Panc1 (cell line): ENCODE measurements at regions not wholly inside any gene's neighbourhood (a gene's known extent, or its start where the extent isn't known, plus 50 kb on each side); places are given as distances from the start of the nearest gene placed in this dataset.

Source experiments
- ATAC-seq: fragments of 200-7000 bp; cut with Tn5 transposase; 2 replicates; pipeline ENCODE4 v1.9.1; 2020; ENCODE audit warnings: mild to moderate bottlenecking, moderate library complexity
- BruUV-seq: library from RNA; stranded (reverse); fragments of 400-500 nt; replicated peaks from 2 replicates; lab custom pipeline; 2021; lab: Mats Ljungman, UMichigan
- CTCF ChIA-PET: fragments of 300-600 bp; sonication (Branson Sonifier 250); formaldehyde crosslinking; loops from one replicate; lab custom pipeline; 2022; ENCODE audit warnings: antibody characterized with exemption; lab: Charles Lee
- POLR2A ChIA-PET: fragments of 300-600 bp; sonication (Branson Sonifier 250); formaldehyde crosslinking; loops from one replicate; lab custom pipeline; 2022; ENCODE audit warnings: antibody characterized with exemption; lab: Charles Lee
- DNase-seq: peaks from one replicate; pipeline ENCODE4 v3.0.0-alpha.2; 2010; ENCODE audit warnings: low read depth, low spot score
- H3K27ac ChIP-seq: 2 replicates; pipeline ENCODE4 v1.5.1; 2011; ENCODE audit warnings: mild to moderate bottlenecking, low read length, inconsistent platforms
- H3K27me3 ChIP-seq: fragments of 200-500 bp; sonication (Bioruptor generic); 2 replicates; pipeline ENCODE4 v1.6.0; 2014; ENCODE audit warnings: low read length, inconsistent platforms; ENCODE audit not compliant: control insufficient read depth, insufficient read depth
- H3K36me3 ChIP-seq: fragments of 200-500 bp; sonication (Bioruptor generic); 2 replicates; pipeline ENCODE4 v1.5.1; 2014; ENCODE audit warnings: inconsistent platforms, mild to moderate bottlenecking, low read length, moderate library complexity; ENCODE audit not compliant: control insufficient read depth, insufficient read depth
- H3K4me1 ChIP-seq: 2 replicates; pipeline ENCODE4 v1.5.1; 2011; ENCODE audit warnings: inconsistent platforms, mild to moderate bottlenecking, low read length, moderate library complexity; ENCODE audit not compliant: control insufficient read depth, insufficient read depth
- H3K4me3 ChIP-seq, 2 experiments: 2 replicates each; pipeline ENCODE4 v1.5.1; 2011 to 2012; ENCODE audit warnings: low read depth in 2 of 2, low read length in 2 of 2, mild to moderate bottlenecking in 2 of 2, inconsistent platforms in 1 of 2, moderate library complexity in 1 of 2
- H3K9me3 ChIP-seq: fragments of 200-500 bp; sonication (Bioruptor generic); 2 replicates; pipeline ENCODE4 v1.5.1; 2014; ENCODE audit warnings: low read depth, mild to moderate bottlenecking, inconsistent platforms, low read length, moderate library complexity; ENCODE audit not compliant: control insufficient read depth, insufficient read depth
- CTCF ChIP-seq: fragments of 450-650 bp; IDR thresholded peaks from 2 replicates; pipeline ENCODE4 v1.5.1; 2017; ENCODE audit warnings: mild to moderate bottlenecking
- POLR2AphosphoS5 ChIP-seq: IDR thresholded peaks from 2 replicates; pipeline ENCODE4 v1.6.1; 2012; ENCODE audit warnings: mild to moderate bottlenecking, low read depth, low read length, moderate library complexity
- REST ChIP-seq, 2 experiments: IDR thresholded peaks; 2 replicates each; pipeline ENCODE4 v1.6.1; 2011 to 2012; ENCODE audit warnings: low read depth in 2 of 2, control low read depth in 1 of 2, low read length in 1 of 2, mild to moderate bottlenecking in 1 of 2, moderate library complexity in 1 of 2; ENCODE audit not compliant: insufficient read depth in 1 of 2
- SIN3A ChIP-seq: IDR thresholded peaks from 2 replicates; pipeline ENCODE4 v1.6.1; 2012; ENCODE audit warnings: low read depth, mild to moderate bottlenecking, low read length, moderate library complexity, borderline replicate concordance; ENCODE audit not compliant: insufficient read depth
- TCF7L2 ChIP-seq: IDR thresholded peaks from 2 replicates; pipeline ENCODE4 v1.6.1; 2011; ENCODE audit warnings: mild to moderate bottlenecking, low read depth, low read length, inconsistent platforms
- in situ Hi-C: cut with HindIII; loops from 2 replicates; pipeline ENCODE4 v1.10.0; 2016; ENCODE audit warnings: low sequenced_read_pairs, low pct_unique_long_range_greater_than_20kb
- intact Hi-C: fragments of 100-400 bp; cut with micrococcal nuclease; formaldehyde crosslinking; loops from one replicate; pipeline ENCODE4 v1.10.0; 2022; ENCODE audit not compliant: unreplicated experiment

GRCh38 chr2:234802071-234802844, 149.6 kb upstream of the SH3BP4 start:
- intact Hi-C loops = no loop called here
- Histone ChIP-seq H3K27me3 (no peaks in the 10 kb centered on the region), H3K27ac (no peak overlapping the region), H3K9me3 (no peaks in the 10 kb centered on the region), H3K4me1 (no peaks in the 10 kb centered on the region), H3K4me3 (no peak overlapping the region), H3K36me3 (no peaks in the 10 kb centered on the region)
- no TSS peak for BruUV-seq
- in situ Hi-C loops = no loop called here
- POLR2A ChIA-PET = no interaction called here
- no peak for DNase-seq
- ATAC-seq = no peak
- CTCF ChIA-PET = no interaction called here
- TF ChIP-seq TCF7L2 (no peak), SIN3A (no peak), REST (IDR thresholded peaks at IDR 0.05; ENCODE audit: insufficient read depth in 1 of 2, low read depth in 2 of 2, low read length in 1 of 2) (no peak), CTCF (no peak), POLR2AphosphoS5 (no peak)

- TF ChIP-seq SIN3A (no peak), REST (IDR thresholded peaks at IDR 0.05; ENCODE audit: insufficient read depth in 1 of 2, low read depth in 2 of 2, low read length in 1 of 2) (no peak)
- Histone ChIP-seq H3K9me3 (no peaks in the 10 kb centered on the region), H3K4me3 (no peak overlapping the region), H3K4me1 (peaks cover 4% of the 10 kb centered on the region), H3K36me3 (no peaks in the 10 kb centered on the region), H3K27ac (no peak overlapping the region), H3K27me3 (no peaks in the 10 kb centered on the region)
- ChIA-PET CTCF (no interaction called here), POLR2A (interaction anchor here (0.7 kb wide), 1 partner anchor 556 kb away, joined by 3 read pairs; no protein-coding TSS in a partner anchor)
- BruUV-seq = no TSS peak
- in situ Hi-C loops = no loop called here
- intact Hi-C loops = no loop called here
- DNase-seq (no peak), ATAC-seq (no peak)
Observed at GRCh38 chr2:234797566-234798250, 154.1 kb upstream of the SH3BP4 start.
